CD1c-positive myeloid dendritic cell (primary cell): ENCODE measurements at regions not wholly inside any gene's neighbourhood (a gene's known extent, or its start where the extent isn't known, plus 50 kb on each side); places are given as distances from the start of the nearest gene placed in this dataset.

ENCODE experiments used
- DNase-seq: peaks from one replicate; pipeline ENCODE4 v3.0.0-alpha.2; 2016; ENCODE audit errors: extremely low spot score

- no peak for DNase-seq
Measured at GRCh38 chr3:107256963-107257362, 120.3 kb upstream of the CCDC54 start.

- no peak for DNase-seq
Measured at GRCh38 chr3:107258300-107258699, 118.9 kb upstream of the CCDC54 start.

GRCh38 chr3:107260207-107260606, 117.0 kb upstream of the CCDC54 start:
- DNase-seq, result no peak

GRCh38 chr3:107263269-107264021, 113.8 kb upstream of the CCDC54 start:
- DNase-seq, result no peak

- no peak for DNase-seq
Measured at GRCh38 chr3:107264888-107265287, 112.4 kb upstream of the CCDC54 start.

GRCh38 chr3:107265526-107265925, 111.7 kb upstream of the CCDC54 start:
- no peak for DNase-seq

- DNase-seq, result no peak
Measured at GRCh38 chr3:107268469-107268868, 108.8 kb upstream of the CCDC54 start.

- DNase-seq, result no peak
Measured at GRCh38 chr3:107269136-107269535, 108.1 kb upstream of the CCDC54 start.

- DNase-seq, result peak; percentile 36
Measured at GRCh38 chr3:107271787-107272387, 105.4 kb upstream of the CCDC54 start.

- no peak for DNase-seq
Measured at GRCh38 chr3:107272471-107272870, 104.8 kb upstream of the CCDC54 start.

GRCh38 chr3:107272885-107273284, 104.4 kb upstream of the CCDC54 start:
- no peak for DNase-seq

GRCh38 chr3:107273771-107274170, 103.5 kb upstream of the CCDC54 start:
- DNase-seq, result no peak

GRCh38 chr3:107275511-107275910, 101.7 kb upstream of the CCDC54 start:
- no peak for DNase-seq

GRCh38 chr3:107283948-107284347, 93.3 kb upstream of the CCDC54 start:
- no peak for DNase-seq

GRCh38 chr3:107284612-107285011, 92.6 kb upstream of the CCDC54 start:
- DNase-seq, result no peak

- no peak for DNase-seq
Measured at GRCh38 chr3:107285197-107285596, 92.0 kb upstream of the CCDC54 start.

- DNase-seq, result no peak
Measured at GRCh38 chr3:107289354-107289753, 87.9 kb upstream of the CCDC54 start.

- DNase-seq, result no peak
Measured at GRCh38 chr3:107294117-107294516, 83.1 kb upstream of the CCDC54 start.

GRCh38 chr3:107297597-107297996, 79.6 kb upstream of the CCDC54 start:
- no peak for DNase-seq

- no peak for DNase-seq
Measured at GRCh38 chr3:107307205-107307604, 70.0 kb upstream of the CCDC54 start.

GRCh38 chr3:107308716-107309115, 68.5 kb upstream of the CCDC54 start:
- DNase-seq, result no peak

GRCh38 chr3:107309312-107309711, 67.9 kb upstream of the CCDC54 start:
- no peak for DNase-seq

- DNase-seq, result no peak
Measured at GRCh38 chr3:107313711-107314110, 63.5 kb upstream of the CCDC54 start.

- DNase-seq, result no peak
Measured at GRCh38 chr3:107315141-107315540, 62.1 kb upstream of the CCDC54 start.
